HG03378 (cell line): ENCODE measurements at regions not wholly inside any gene's neighbourhood (a gene's known extent, or its start where the extent isn't known, plus 50 kb on each side); places are given as distances from the start of the nearest gene placed in this dataset.
"Not testable (repeated sequence)": the region's sequence is repeated elsewhere in the genome, so short reads cannot be mapped to it uniquely, and the experiment has no call there.

Experiments used
- ATAC-seq: cut with Tn5 transposase; IDR thresholded peaks from one replicate; pipeline ENCODE4 v1.9.1; 2021; ENCODE audit warnings: mild to moderate bottlenecking, moderate library complexity; ENCODE audit not compliant: unreplicated experiment

DNA sequence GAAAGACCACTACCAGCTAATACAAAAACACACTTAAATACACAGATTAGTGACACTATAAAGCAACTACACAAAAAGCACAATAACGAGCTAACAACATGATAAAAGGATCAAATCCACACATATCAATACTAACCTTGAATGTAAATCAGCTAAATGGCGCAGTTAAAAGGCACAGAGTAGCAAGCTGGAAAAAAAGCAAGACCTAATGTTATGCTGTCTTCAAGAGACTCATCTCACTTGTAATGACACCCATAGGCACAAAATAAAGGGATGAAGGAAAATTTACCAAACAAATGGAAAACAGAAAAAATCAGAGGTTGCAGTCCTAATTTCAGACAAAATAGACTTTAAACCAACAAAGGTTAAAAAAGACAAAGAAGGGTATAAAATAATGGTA is 86.3 kb downstream of the NUS1 start:
- ATAC-seq, result no peak

DNA sequence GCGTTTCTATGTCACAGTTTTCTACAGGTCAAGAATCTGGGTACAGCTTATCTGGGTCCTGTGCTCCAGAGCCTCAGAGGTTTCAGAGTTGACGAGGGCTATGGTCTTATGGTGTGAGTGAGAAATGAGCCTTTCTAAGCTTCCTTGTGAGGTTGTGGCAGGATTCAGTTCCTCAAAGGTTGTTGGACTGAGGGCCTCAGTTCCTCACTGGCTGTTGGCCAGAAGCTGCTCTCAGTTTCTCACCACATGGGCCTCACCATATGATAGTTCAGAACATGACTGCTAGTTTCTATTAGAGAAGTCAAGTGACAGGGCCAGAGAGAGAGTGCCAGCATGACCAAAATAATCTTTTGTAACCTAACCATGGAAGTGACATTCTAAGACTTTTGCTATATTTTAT is 96.1 kb downstream of the NUS1 start:
- ATAC-seq, result peak; percentile 98

DNA sequence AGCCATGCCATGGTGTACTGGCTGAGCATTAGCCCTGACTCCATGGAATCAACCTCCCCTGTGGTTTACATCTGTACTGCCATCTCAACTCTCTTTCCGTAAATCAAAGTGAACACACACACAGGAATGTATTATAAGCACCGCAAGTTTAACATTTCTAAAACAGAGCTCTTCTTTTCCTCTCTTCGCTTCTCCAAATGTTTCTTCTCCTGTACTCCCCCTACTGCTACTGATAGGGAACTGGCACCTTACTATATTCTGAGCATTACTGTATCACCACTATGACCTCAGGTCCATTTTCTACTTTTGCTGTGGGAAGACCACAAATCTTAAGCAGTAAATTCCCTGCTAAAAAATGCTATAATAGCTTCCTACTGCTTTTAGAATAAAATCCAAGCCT is 101.2 kb downstream of the NUS1 start:
- ATAC-seq, result peak; percentile 43

DNA sequence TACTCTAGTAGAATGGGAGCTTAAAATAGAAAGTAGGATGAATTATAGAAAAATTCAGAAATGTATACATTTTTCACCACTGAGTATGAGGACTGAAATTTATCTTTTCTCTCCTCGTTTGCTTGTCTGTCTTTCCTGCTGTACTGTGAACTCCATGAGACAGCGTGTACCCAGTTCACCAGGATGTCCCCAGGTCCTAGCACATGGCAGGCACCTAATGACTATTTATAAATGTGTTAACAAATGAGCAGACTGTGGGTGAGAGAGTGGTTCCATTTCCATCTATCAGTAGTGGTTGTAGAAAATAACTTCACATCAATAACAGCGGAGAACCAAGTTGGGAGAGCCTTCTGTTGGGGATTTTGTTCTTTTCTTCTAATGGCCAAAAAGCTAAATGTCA is 106.3 kb downstream of the NUS1 start:
- no peak for ATAC-seq

DNA sequence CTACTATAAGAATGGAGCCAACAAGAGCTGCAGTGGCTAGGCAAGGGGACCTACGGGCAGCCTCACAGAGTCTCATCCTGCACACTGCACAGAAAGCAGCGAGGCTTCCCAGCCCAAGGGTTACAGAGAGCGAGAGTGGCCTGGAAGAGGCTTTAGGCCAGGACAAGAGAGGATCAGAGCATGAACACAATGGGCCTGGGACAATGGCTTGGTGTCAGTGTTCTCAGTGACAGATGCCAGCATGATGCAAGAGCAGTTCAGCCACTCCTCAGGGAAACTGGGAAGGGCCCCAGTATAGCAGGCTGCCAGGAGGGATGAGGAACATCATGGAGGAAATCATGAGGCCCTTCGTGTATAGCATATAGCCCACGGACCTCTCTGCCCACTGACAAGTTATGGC is 108.0 kb downstream of the NUS1 start:
- ATAC-seq, result no peak

DNA sequence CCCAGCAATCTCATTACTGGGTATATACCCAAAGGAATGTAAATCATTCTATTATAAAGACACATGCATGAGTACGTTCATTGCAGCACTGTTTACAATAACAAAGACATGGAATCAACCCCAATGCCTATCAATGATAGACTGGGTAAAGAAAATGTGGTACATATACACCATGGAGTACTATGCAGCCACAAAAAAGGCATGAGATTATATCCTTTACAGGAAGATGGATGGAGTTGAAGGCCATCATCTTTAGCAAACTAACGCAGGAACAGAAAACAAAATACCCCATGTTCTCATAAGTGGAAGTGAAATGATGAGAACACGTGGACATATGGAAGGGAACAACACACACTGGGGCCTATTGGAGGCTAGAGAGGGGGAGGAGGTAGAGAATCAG is 115.7 kb downstream of the NUS1 start:
- no peak for ATAC-seq

DNA sequence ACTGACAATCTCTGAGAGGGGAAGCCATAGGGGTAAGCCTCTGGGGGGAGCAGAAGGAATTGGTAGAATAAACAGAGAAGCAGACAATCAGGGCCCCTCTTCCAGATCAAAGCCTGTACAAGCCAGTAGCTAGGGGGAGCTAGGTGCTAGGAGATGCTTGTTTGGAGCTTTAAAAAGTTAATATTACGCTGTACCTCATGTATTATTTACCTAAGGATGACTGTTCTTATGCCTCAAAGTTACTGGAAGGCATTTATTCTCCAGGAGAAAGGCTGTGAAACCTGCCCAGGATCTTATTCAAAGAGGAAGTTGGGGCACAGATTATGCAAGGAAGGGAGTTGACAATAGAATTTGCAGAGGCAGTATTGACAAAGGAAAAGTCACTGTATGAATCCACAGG is 111.8 kb upstream of the SLC35F1 start:
- ATAC-seq, result no peak

DNA sequence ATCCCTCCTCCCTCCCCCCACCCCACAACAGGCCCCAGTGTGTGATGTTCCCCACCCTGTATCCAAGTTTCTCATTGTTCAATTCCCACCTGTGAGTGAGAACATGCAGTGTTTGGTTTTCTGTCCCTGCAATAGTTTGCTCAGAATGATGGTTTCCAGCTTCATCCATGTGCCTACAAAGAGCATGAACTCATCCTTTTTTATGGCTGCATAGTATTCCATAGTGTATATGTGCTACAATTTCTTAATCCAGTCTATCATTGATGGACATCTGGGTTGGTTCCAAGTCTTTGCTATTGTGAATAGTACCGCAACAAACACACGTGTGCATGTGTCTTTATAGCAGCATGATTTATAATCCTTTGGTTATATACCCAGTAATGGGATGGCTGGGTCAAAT is 108.2 kb upstream of the SLC35F1 start:
- ATAC-seq, result not testable (repeated sequence)

DNA sequence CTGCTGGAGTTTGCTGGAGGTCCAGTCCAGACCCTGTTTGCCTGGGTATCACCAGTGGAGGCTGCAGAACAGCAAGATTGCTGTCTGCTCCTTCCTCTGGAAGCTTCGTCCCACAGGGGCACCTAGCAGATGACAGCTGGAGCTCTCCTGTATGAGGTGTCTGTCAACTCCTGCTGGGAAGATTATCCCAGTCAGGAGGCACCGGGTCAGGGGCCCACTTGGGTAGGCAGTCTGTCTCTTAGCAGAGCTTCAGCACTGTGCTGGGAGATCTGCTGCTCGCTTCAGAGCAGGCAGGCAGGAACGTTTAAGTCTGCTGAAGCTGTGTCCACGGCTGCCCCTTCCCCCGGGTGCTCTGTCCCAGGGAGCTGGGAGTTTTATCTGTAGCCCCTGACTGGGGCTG is 96.8 kb upstream of the SLC35F1 start:
- no peak for ATAC-seq

DNA sequence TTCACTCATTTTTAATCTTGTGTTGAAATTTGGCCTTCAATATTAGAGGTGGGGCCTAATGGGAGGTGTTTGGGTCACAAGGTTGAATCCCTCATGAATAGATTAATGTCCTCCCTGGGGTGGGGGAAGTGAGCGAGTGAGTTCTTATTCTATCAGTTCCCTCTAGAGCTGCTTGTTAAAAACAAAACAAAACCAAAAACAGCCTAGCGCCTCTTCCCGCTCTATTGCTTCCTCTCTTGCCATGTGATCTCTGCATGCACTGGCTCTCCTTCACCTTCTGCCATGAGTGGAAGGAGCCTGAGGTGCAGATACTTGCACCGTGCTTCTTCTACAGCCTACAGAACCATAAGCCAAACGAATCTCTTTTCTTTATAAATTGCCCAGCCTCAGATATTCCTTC is 89.6 kb upstream of the SLC35F1 start:
- ATAC-seq, result no peak

DNA sequence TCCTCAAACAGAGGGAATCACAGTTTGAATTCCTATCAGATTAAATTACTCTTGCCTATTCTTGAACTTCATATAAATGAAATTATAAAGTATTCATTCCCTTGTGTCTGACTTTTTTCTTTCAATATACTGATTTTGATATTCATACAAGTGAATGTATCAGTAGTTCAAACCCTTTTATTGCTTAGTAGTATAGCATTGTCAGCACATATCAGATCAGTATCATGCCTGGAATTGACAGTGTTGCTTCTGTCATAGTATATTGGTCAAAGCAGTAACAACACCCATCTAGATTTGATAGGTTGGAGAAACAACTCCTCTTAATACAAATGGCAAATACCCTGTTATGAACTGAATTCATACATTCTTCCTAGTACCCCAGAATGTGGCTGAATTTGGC is 89.1 kb upstream of the SLC35F1 start:
- ATAC-seq, result no peak

DNA sequence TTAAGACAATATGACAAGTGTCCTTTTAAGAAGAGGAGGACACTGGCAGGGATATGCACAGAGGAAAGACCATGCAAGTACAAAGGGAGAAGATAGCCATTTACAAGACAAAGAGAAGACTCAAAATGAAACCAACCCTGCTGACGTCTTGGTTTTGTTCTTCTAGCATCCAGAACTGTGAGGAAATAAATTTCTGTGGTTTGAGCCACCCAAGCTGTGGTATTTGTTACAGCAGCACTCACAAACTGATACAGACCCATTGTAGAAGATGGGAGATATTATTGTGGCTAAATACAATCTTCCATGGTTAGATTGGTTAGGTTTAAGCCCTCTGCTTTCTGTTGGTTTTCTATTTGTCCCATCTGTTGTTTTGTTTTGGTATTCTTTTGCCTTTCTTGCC is 88.6 kb upstream of the SLC35F1 start:
- no peak for ATAC-seq

DNA sequence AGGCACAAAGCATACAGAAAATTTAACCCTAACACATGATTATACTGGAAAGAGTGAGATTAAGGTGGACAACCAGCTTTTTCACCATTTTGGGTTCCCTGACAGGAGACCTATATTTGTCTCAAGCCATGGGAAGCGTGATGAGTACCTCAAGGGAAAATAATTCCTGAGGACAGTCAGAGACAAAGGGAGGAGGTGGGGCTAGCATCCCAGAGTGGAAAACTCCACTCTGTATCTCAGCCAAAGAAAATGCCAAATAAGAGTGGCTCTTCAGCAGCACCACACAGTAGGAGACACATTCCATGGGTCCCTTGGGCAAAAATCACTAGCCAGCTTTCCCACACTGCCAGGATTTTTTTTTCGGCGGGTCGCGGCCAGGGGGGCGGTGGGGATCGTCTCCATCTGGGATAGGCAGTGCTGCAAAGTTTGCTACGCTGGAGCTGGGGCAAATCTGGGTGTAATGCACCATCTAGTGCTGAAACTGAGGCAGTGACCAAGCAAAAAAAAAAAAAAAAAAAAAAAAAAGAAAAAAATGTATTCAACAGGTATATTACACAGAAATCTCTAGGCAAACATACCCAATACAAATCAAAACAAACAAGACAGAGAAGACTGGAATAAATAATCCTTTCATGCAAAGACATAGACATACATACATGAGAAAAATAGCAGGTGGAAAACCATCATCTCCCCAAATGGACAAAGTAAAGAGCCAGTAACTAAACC is 77.3 kb upstream of the SLC35F1 start:
- no peak for ATAC-seq

DNA sequence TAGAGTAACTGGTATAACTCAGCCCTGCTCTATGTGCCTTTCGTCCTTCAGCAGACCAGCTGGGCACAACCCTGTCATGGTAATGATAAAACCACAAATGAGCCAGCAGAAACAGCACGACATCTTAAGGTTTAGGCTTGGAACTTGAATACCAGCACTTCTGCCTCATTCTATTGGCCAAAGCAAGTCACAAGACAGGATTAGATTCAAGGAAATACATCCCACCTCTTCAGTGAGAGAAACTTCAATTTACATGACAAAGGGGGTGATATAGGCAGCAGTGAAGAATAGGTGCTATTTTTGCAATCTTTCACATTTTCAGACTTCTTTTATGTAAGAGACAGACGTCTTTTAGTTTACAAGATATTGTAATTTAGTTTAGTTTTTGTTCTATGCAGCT is 69.8 kb upstream of the SLC35F1 start:
- ATAC-seq, result no peak

DNA sequence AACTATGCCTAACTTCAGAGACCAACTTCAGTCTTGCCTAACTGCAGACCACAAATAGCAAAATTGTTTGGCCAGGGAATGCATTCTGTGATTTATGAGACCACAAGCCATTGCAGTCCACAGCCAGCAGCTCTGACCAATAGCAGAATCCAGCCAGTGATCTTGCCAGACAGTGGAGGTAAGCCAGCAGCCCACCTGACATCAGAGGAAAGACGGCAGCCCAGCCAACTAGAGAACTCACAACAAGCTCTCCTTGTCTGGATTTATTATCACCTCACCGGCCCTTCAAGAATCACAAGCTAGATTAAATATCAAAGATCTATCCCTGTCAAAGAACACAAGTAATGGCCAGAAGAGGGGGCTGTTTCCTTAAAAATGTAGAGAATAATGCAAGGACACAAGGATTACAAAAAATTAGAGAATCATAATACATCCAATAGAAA is 66.5 kb upstream of the SLC35F1 start:
- no peak for ATAC-seq

DNA sequence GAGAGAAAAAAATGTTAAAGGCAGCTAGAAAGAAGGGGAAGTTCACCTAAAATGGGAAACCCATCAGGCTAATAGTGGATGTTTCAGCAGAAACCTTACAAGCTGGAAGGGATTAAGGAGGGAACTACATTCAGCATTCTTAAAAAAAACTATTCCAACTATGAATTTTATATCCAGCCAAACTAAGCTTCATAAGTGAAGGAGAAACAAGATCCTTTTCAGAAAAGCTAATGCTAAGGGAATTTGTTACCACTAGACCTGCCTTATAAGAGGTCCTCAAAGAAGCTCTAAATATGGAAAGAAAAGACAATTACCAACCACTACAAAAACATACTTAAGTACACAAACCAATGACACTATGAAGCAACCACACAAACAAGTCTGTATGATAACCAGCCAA is 59.2 kb upstream of the SLC35F1 start:
- ATAC-seq, result no peak

DNA sequence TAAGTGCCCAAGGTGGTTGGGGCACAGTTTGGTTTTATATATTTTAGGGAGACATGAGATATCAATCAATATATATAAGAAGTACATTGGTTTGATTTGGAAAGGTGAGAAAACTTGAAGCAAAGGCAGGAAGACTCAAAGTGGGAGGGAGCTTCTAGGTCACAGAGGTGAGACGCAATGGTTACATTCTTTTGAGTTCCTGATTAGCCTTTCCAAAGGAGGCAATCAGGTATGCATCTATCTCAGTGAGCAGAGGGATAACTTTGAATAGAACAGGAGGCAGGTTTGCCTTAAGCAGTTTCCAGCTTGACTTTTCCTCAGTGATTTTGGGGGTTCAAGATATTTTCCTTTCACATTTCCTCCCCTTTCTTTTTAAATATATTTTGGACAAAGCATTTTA is 58.0 kb upstream of the SLC35F1 start:
- no peak for ATAC-seq
